NAMALWA (cell line): ENCODE measurements at regions not wholly inside any gene's neighbourhood (a gene's known extent, or its start where the extent isn't known, plus 50 kb on each side); places are given as distances from the start of the nearest gene placed in this dataset.

ENCODE experiments used
- DNase-seq: peaks from one replicate; pipeline ENCODE4 v3.0.0-alpha.2; 2015; ENCODE audit warnings: low spot score

DNA sequence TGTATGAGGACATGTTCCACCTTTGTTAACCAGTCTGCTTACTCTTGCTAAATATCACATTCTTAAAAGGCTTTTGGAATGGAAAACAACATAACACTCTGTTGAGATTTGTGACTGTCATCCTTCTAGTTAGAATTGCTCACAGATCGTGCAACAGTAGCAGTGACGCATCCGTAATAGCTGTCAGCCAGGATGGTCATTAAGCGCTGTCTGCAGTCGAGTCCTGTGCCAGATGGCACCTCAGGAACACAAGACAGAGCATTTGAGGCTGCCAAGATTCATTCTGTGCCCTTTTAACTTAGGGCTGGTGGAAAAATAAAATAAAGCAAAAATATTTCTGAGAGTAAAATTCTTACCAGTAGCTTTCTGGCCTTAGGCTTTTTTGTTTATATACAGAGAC is 348.6 kb downstream of the ANKRD7 start:
- DNase-seq: no peak

DNA sequence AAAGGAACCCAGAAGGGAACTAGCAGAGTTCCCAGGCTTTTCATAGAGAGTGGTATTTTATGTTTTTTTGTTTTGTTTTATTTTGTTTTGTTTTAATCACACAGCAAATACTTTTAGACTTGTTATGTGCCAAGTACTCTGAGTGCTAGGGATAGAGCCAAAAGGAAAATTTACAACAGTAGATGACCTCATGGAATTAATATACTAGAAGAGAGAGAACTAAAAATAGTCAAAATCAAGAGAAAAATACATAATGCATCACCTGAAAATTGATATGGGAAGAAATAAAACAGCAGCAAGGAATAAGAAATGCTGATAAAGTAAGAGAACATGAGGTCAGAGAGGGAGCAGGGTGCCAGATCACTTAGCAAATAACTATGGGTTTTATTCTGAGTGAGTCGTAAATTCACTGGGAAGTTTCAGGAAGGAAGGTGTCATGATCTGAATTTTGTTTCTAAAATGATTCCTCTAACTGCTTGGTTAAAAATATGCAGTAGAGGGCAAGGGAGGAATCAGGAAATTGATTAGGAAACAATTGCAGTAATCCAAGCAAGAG is 351.0 kb downstream of the ANKRD7 start:
- DNase-seq: no peak

DNA sequence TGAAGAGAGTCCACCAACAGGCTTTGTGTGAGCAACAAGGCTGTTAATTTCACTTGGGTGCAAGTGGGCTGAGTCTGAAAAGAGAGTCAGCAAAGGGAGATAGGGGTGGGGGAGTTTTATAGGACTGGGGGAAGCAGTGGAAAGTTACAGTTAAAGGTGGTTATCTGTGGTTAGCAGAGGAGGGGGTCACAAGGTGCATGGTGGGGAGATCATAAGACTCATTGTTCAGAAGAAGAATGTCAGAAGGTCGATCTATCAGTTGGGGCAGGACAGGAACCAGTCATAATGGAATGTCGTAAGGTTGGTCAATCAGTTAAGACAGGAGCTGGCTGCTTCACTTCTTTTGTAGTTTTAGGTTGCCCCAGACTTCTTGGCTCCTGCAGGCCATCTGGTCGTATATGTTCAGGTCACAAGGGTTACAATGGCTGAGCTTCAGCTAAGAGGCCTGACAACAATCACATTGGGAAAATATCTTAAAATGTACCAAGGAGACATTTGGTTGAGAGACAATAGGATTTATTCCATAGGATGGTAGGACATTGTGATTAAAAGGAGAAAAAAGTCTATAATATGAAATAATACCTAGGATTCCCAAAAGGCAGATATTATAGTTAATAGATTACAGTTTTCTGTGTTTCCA is 356.4 kb downstream of the ANKRD7 start:
- no peak for DNase-seq

DNA sequence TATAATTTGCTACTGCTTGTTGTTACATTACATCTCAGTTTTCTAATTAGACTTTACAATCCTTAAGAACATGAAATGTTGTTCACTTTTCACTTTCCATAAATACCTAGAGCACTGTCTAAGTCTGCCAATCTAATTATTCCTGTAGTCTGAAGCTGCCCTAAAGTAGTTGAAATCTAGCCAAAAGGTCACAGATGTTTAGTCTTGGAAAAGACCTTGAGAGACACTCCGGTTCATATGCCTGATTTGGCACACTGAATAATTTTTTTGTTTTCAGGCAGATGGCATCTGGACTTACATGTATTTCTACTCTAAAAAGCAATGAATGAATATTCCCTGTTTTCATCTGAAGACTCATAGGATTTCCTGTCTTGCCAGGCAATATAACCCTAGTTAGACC is 359.1 kb downstream of the ANKRD7 start:
- DNase-seq: no peak

DNA sequence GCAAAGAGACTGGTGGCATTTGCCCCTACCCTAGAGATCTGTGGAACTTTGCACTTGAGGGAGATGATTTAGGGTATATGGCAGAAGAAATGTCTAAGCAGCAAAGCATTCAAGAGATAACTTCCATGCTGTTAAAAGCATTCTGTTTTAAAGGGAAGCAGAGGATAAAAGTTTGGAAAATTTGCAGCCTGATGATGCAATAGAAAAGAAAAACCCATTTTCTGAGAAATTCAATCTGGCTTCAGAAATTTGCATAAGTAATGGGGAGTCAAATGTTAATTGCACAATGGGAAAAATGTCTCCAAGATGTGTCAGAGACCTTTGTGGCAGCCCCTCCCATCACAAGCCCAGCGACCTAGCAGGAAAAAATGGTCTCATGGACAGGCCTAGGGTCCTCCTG is 361.7 kb downstream of the ANKRD7 start:
- no peak for DNase-seq

DNA sequence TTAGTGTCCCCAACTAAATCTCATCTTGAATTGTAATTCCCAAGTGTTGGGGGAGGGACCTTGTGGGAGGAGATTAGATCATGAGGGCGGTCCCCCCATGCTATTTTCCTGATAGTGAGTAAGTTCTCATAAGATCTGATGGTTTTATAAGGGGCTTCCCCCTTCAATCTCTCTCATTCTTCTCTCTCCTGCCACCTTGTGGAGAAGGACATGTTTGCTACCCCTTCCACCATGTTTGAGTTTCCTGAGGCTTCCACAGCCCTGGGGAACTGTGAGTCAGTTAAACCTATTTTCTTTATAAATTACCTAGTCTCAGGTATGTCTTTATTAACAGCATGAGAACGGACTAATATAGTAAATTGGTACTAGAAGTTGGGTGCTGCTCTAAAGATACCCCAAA is 365.6 kb downstream of the ANKRD7 start:
- peak; percentile 75 for DNase-seq

DNA sequence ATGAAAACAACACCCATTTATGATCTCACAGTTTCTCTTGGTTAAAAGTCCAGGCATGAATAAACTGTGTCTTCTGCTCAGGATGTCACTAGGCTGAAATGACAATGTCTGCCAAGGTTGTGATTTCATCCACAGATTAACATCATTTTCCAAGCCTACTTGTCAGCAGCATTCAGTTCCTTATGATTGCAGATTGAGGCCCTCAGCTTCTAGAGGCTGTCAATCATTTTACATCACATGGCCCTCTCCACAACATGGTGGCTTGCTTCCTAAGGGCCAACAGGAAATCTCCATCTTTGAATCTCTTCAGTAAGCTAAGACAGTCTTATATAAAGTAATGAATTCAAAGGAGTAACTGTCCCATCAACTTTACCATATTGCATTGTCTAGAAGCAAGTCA is 377.6 kb downstream of the ANKRD7 start:
- no peak for DNase-seq

DNA sequence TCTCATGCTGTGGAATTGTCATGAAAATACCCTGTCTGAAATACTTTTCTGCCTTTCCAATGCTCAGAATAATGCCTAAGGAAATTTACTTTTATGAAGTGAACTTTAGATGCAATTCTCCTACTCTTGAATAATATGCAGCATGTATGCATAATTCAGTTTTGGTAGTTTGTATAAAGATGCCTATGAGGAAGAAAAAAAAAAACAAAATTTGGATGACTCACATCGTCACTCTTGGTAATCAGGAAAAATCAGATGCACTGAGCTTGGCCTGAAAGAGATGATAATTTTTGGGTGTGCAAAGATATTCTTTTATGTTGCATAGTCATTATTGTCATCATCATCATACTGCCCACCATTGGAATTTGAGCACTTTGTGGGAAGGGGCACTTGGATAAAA is 382.1 kb downstream of the ANKRD7 start:
- no peak for DNase-seq

DNA sequence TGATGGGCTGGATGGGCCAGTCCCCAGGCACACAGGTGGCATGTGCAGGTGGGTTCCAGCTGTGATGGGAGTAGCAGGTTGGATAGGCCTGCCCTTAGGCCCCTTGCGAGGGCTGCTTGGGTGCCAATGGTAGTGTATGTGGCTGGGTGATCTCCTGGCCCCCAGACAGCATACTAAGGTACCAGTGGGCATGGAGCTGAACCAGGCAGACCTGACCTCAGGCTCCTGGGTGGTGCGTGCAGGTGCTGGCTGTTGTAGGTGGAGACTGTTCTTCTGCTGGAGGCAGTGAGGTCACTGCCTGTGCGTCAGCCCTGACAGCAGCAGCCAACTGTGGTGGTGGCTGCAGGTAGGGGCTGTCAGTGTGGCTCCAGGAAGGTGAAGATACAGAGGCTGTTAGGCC is 384.7 kb downstream of the ANKRD7 start:
- DNase-seq: no peak

DNA sequence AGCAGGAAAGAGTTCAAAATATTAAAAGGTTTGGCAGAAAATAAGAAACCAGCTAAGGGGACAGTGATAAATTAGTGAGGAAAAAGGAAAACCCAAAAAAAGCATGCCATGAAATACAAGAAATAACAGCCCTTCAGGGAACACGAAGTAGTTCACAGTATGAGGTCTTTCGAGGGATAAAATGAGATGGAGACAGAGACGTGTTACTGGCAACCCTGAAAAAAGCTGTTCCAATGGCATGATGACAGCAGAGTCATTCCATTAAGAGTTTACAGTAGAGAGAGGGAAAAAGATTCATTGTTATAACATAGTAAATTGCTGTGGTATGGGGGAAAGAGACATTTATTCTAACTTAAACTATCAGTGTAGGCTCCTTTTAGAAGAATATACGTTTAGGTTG is 391.2 kb downstream of the ANKRD7 start:
- no peak for DNase-seq

DNA sequence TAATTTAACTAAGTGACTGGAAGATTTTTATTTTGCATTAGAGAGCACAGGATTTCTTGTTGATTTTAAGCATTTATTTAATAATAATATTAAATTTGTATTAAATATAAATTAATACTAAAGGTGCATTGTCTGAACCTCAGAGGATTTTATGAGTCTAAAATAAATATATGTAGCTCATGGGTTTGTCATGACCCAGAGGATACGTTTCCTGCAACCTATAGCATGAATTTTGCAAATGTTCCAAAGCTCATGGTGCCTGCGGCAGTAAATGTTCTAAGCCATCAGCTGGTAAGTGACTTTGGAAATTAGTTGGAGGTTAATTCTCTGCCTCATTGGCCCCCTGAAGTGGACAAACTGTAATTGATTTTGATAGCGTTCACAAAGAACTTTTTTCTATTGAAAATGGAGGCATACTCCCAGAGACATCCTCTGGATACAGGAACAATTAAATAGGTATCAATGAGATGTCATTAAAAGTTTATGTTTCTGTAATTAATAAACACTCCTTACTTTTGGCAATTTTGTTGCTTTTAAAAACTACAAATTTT is 397.4 kb downstream of the ANKRD7 start:
- no peak for DNase-seq

DNA sequence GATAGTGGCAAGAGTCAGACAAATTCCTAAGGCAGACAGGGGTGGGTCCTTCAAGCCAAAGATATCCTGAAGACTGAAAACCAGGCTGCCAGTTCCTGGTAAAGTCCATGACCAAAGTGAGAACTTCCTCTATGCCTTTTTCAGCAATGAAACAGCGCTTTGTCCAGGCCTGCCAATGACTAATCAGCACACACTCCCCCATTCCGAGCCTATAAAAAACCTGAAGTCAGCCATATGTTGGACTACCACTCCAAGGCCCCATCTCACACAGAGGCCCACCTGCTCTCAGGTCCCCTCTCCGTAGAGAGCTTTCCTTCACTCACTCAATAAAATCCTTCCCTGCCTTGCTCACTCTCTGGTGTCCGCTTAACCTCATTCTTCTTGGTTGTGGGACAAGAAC is 402.2 kb downstream of the ANKRD7 start:
- DNase-seq: peak; percentile 13

DNA sequence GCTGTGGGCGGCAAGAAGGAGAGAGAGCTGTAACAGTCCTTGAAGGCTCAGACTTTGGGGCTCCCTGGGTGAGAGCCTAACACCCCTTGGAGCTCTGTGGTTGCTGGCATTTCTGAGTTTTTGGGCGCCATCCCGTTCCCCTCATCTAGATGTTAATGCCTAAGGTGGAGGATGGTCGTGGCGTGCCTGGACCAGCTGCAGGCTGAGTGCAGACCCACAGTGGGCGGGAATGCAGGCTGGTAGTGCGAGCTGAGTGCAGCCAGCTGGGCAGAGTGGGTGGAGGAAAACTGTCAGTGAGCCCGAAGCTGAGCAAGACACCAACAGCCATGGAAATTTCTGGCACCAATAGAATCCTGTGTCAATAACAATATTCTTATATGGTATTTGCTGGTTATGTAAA is 403.0 kb downstream of the ANKRD7 start:
- no peak for DNase-seq

DNA sequence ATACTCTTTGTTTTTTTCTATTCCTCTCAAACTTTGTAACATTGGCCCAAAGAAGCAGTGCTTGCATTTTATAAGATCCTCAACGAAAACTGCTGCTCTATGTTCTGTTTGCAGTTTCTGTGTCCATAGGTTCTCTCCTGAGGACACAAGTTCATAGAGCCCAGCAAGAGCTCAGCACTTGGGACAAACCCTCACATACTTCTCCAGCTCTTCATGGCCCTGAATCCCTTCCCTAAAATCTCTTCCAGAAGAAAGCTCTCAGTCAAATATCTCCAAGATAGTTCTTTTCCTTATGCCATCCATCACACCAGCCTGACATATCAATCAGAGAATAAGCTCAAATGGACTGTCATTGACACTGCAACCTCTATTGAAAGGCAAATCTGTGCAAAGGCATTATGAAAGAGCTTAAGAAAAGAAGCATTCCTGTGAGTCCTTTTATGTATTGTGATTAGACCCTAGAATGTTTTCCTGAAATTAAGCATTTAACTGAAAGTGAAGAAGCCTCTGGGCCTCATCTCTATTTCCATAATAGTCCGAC is 405.5 kb downstream of the ANKRD7 start:
- DNase-seq: no peak

DNA sequence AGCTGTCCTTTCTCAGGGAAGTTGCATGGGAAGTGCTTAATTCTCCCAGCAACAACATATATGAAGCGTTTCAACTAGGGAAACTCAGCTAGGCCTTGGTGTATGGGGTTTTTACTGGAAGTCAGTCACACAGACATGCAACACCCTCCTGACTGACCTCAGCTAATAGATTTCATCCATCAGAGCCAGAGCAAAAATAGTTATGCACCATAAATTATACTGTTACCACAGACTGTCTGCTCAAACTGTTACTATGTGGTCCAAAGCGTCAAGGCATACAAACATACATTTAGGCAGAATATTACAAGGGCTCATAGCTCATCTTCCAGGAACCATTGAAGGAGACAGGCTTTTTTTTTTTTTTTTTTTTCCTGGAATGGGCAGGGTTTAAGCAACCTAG is 417.9 kb downstream of the ANKRD7 start:
- no peak for DNase-seq

DNA sequence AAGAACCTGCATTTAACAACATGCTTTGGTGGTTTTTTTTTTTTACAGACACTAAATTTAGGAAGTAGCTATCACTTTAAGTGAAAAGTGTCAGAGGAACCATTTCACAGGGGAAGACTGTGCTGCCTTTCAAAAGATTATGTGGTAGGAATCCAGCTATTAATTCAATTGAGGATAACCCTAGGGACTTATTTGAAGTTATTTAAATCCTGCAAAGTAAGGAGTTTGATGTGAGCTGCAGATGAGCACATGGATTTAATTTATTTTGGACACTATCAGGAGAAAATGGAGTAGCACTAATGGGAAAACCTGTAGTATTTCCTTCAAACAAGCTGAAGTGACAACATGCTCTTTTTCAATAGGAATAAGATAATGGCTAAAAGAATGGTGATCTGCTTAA is 419.8 kb downstream of the ANKRD7 start:
- DNase-seq: no peak

DNA sequence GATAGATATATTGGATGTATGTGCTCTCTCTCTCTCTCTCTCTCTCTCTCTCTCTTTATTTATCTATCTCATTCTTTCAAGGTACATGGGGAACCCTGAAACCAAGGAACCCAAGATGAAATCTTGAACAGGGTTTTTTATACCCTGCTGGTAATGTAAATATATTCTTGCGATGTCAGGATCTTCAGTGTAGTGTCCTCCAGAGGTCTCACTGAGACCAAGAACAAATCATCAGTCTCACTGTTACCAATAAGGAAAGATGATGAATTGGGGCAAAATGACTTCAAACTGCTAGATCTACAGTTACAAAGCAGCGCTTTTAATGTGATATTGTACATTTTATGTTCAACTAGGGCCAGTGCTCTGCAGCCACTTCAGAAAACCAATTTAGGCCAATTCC is 423.5 kb downstream of the ANKRD7 start:
- peak; percentile 16 for DNase-seq

DNA sequence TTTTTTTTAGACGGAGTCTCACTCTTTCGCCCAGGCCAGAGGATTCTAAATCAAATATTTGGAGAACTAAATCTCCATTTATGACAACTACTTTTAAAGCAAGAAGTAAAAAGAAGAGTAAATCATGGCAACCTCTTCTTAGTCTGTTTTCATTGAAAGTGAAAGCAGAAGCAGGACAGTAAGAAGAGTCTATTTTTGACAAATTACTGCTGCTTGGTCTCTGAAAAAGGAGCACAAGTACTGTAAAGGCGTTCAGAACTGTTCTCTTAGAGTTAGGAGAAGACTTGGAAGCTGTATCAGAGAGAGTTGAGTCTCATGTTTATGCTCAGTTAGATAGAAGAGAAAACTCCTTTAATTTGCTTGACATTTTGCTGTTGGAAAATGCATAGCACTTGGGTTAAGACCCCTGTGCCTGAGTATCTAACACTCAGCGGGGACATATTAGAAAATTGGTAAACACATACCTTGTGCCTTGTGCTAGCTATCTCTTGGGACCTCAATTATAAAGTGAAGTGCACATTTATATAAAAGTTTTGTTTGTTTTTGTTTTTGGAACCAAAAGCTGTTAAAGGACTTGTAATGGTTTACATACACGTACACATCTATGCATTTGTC is 433.0 kb downstream of the ANKRD7 start:
- peak; percentile 61 for DNase-seq

DNA sequence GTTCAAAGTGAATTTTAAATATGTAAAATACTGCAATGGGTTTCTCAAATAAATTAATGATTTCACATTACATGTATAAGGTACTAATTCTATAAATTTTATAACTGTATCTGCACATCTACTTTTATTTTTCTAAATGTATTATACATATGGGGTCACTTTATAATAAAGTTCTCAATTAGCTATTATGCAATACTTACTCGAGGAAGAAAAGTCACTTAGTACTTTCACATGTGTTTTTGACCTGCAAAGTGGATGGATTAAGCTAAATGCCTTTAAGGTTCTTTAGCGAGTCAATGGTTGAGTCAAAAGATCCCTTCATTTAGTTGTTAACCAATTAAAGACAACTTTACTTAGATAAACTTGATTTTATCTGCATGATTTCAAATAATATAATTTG is 437.8 kb downstream of the ANKRD7 start:
- no peak for DNase-seq

DNA sequence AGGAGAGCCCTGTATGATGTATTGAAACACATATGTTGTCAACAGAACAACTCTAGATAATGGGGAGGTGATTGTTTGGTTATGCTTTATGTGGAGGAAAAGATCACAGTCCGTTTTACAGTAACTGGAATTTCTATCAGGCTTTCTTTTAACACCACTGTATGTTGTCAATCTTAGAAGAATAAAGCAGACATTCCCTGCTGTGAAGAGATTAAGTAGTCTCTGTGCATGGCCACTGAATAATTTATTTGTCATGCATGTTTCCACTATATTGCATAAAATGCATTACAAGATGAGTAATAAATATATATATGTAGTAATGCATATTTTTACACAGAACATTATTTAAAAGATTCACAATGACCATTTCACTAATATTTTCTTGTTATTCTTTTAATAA is 440.0 kb downstream of the ANKRD7 start:
- DNase-seq: no peak

DNA sequence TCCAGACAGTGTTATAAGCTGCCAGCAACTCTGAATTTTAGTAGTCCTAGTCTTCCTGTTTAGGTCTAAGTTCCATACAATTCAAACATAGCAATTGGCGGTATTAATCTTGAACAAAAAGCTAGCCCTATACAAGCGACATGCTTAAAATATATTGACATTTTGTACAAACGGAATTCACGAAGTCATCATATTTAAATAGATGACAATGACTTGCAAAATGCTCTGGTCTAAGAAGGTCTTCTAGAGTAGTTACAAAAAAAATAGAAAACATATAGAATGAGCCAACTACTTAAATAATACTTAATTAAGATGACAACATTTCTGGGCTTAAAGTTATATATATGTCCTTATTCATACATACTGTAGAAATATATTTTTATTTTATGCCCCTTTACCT is 446.6 kb downstream of the ANKRD7 start:
- DNase-seq: no peak

DNA sequence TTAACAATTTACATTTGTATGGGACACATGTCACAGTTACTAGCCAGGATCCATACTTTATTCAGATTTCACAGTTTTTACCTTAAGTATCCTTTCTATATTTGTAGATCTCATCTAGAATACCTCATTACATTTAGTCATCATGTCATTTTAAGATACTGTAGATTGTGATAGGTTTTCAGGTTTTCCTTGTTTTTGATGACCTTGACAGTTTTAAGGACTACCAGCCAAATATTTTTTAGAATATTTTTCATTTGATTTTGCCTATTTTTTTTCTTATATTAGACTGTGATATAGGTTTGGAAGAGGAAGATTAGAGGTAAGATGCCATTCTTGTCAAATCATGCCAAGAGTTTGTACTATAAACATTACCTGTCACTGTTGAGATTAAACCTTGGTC is 460.3 kb downstream of the ANKRD7 start:
- DNase-seq: no peak

DNA sequence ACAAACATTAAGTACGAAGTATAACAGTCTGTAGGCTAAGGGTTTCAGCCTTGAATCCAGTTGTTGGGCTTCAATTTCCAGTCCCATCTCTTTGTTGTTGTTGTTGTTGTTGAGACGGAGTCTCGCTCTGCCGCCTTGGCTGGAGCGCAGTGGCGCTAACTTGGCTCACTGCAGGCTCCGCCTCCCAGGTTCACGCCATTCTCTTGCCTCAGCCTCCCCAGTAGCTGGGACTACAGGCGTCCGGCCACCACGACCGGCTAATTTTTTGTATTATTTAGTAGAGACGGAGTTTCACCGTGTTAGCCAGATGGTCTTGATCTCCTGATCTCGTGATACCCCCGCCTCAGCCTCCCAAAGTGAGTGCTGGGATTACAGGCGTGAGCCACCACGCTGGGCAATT is 464.9 kb downstream of the ANKRD7 start:
- no peak for DNase-seq

DNA sequence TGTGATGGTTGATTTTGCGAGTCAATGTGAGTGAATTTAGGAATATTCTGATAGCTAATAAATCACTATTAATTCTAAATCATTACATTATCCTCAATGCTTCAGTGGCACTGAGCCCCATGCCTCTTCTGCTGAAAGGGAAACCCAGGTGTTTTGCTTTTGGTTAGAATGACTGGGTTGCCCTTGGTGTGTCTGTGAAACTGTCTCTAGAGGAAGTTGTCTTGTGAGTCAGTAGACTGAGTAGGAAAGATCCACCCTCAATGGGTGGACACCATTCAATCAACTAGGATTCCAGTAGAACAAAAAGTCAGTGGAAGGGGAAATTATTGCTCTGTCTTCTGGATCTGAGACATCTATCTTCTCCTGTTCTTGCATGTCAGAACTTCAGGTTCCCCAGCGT is 472.4 kb downstream of the ANKRD7 start:
- DNase-seq: no peak
